Right lung (tissue), 2 donors: ENCODE measurements at regions not wholly inside any gene's neighbourhood (a gene's known extent, or its start where the extent isn't known, plus 50 kb on each side); places are given as distances from the start of the nearest gene placed in this dataset.
A peak's percentile ranks its signal among the peaks of the same experiment; 100 is the strongest.

ENCODE experiments used
- DNase-seq, 2 donors: peaks; one replicate each; pipeline ENCODE4 v3.0.0-alpha.2; 2013

- no peak for DNase-seq
These were observed 752.1 kb upstream of the ALCAM start for GRCh38 chr3:104614564-104614963.

GRCh38 chr3:104628185-104628789, 738.4 kb upstream of the ALCAM start:
- DNase-seq: peak in 1 of 2 donors; percentile 23

DNA sequence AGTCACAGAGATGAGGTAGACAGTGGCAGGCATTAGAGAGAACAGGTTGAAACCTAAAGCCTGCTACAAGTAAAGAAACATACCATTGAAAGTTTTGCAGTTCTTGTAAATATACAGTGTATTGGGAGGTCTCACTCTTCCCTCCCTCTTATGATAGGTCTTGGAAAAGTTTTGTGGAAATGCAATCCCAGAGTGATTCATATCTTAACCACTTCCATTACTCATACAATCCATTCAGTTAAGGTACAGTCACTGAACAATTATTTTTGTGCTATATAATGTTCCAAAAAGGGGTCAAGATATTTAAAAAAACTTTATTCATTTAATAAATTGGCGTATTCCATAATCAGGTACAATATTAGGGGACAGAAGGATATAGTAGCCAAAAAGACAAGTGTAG, 737.7 kb upstream of the ALCAM start:
- DNase-seq: no peak

DNA sequence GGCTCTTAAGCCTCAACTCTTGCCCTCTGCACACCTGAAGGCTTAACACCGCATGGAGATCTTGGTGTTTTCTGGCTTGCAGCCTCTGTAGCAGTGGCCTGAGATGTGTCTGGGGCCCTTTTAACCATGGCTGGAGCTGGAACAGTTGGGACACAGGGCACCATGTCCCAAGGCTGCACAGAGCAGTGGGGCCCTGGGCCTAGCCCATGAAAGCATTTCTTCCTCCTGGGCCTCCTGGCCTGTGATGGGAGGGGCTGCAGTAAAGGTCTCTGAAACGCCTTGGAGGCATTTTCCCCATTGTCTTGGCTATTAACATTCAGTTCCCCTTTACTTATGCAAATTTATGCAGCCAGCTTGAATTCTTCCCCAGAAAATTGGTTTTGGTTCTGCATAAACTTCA, 735.5 kb upstream of the ALCAM start:
- no peak for DNase-seq

- DNase-seq: no peak
These were observed 734.2 kb upstream of the ALCAM start for GRCh38 chr3:104632521-104632920.

DNA sequence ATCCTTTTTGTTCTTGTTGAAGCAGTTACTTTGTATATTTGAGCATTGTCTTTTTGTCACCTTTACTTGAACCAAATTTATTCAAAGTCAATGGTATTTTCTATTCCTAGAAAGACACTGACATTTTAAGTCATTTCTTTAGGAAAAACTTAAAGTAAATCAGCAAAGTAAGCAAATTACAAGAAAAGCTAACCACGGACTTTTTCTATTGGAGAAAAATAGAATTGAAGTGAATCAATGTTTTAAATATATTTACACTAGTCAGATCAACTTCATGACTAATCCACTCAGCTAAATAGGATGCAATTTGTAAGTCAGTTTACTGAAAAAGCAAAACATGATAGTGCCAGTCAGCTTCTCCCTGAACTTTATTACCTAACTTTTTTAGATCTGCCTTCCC, 733.8 kb upstream of the ALCAM start:
- DNase-seq: no peak

DNA sequence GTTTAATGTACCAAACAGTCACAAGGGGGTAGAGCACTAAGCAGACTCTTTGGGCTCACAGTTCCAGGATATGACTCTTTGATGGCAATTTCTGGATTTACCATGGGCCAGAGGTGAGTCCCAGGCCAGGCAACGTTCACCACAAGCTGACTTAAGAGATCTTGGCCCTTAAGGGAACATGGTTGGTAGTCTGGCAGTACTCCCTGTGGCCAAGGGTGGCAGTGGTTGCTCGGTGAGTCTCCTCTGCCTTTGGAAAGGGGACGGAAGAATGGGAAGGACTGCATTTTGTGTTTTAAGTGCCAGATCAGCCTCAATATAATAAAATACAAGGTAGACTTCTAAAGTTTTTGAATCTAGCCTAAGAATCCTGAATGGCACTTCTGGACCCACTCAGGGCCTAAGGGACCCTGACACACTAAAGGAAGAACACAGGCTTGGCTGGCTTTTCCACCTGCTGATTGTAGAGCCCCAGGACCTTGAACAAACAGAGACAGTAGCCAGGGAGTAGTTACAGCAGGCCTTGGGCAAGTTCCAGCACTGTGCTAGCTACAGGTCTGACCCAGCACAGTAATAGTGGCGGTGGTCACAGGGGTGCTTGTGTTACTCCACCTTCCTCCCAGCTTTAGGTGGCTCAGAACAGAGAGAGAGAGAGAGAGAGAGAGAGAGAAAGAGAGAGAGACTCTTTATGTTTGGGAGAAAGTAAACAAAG, 730.7 kb upstream of the ALCAM start:
- no peak for DNase-seq

- no peak for DNase-seq
These were observed 723.9 kb upstream of the ALCAM start for GRCh38 chr3:104642827-104643226.

DNA sequence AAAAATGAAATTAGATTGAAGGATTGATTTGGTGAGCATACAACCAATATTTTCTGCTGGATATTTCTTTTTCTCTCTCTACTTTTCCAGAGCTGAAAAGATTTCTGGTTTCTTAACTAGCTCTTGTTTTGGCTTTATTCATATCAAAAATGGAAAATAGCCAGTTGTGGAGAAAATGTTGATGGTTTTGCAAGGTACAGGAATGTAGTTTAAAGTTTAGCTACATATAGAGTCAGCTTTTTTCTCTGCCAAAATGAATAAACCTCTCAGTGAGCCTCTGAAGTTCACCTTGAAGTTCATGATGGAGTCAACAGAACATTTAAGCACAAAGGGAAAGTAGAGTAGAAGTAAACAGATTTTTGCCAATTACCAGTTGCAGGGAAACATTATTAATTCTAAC, 720.5 kb upstream of the ALCAM start:
- no peak for DNase-seq

- DNase-seq: no peak
These were observed 717.9 kb upstream of the ALCAM start for GRCh38 chr3:104648823-104649222.

GRCh38 chr3:104669083-104669482, 697.6 kb upstream of the ALCAM start:
- DNase-seq: no peak

- no peak for DNase-seq
These were observed 694.4 kb upstream of the ALCAM start for GRCh38 chr3:104672331-104672730.

DNA sequence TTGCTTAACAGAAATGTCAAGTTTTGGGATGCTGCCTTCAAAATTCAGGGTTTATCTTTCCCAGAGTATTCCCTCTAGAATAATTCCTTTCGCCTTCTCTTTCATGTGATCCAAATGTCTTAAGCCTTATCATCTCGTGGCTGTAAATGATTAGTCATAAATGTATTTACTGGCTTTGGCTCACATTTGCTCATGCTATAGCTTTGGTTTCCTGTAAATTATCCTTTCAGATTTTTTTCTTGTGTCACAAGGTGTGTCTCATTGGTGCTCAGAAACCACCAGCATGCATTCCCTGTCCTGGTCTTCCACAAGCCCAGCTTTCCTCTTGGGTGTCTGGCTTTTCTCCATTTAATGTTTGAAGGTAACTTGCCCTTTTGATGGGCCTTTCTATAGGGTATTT, 692.7 kb upstream of the ALCAM start:
- no peak for DNase-seq

GRCh38 chr3:104676241-104676640, 690.5 kb upstream of the ALCAM start:
- DNase-seq: no peak

- DNase-seq: no peak
These were observed 688.8 kb upstream of the ALCAM start for GRCh38 chr3:104677932-104678331.

GRCh38 chr3:104685492-104685891, 681.2 kb upstream of the ALCAM start:
- DNase-seq: no peak

GRCh38 chr3:104687362-104687761, 679.3 kb upstream of the ALCAM start:
- no peak for DNase-seq

GRCh38 chr3:104696470-104696869, 670.2 kb upstream of the ALCAM start:
- DNase-seq: no peak

DNA sequence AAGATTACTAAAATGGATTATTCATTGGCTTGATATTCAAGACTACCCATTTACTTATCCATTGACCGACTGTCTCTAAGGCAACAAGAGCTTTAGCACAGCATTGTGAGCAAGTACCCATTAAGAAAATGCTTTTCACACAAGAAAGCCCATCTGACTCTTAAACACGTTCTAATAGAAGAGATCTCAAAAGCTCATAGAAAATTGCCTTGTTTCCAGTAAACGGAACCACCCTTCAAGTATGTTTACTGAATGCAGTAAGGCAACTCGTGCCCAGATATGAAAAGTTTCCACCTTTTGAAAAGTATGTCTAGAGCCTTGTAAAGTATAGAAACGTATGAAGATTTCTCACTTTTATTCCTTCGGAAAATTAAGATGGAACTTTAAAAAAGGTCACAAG, 655.3 kb upstream of the ALCAM start:
- DNase-seq: no peak

DNA sequence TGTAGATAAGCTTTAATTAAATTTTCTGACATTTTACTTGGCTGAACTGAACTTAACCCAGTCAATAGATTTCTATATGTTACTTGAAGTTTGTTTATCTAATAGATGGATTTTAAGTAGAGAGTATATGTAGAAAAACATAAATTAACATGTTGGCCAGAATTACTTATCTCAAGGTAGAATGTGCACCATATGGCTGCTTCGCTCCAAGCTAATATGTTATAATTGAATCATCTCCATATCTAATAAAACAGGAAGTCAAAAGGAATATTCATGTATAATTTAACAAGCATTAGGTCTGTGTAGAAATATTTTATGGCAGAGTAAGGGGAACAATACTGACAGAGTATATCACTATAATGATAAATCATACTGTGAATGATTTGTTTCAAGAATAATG, 650.7 kb upstream of the ALCAM start:
- no peak for DNase-seq

DNA sequence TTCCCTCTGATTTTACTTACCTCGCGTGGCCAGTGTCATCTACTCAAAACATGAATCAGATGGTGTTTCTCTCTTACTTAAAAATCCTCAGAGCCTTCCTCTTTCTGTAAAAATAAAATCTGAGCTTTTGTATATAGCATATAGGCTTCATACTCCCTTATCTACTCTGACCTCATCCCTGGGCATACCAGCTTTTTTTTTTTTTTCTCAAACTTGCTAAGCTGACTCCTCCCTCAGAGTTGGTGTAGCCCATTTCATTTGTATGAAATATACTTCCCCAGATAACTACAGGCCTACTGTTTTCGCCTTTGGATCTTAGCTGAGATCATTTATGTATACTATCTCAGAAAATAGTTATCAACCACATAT, 648.9 kb upstream of the ALCAM start:
- DNase-seq: no peak

GRCh38 chr3:104723000-104723399, 643.7 kb upstream of the ALCAM start:
- DNase-seq: no peak

GRCh38 chr3:104731074-104731473, 635.6 kb upstream of the ALCAM start:
- DNase-seq: no peak

DNA sequence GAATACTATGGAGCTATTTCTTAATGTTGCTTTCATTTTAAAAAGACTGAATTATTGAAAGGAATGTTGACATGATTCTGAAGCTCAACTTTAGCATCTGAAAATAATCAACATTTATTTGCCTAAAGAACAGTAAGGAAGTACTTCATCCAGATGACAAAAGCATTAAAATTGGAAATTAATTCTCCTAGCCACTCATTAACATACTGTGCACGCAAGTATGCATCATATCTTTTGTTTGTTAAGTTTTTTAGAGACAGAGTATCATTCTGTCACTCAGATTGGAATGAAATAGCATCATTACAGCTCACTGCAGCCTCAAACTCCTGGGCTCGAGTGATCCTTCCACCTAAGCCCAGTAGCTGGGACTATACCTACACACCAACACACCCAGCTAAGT, 632.1 kb upstream of the ALCAM start:
- no peak for DNase-seq
